Neural progenitor cell (in vitro differentiated cells): ENCODE measurements at regions not wholly inside any gene's neighbourhood (a gene's known extent, or its start where the extent isn't known, plus 50 kb on each side); places are given as distances from the start of the nearest gene placed in this dataset.

Source experiments
- DNase-seq: peaks from one replicate; pipeline ENCODE4 v3.0.0-alpha.2; 2016; ENCODE audit warnings: low spot score
- H2AFZ ChIP-seq: fragments of 200-600 bp; sonication (generic); replicated peaks from 2 replicates; pipeline ENCODE4 v1.6.1; 2016; ENCODE audit warnings: antibody characterized with exemption
- H3F3A ChIP-seq: fragments of 200-600 bp; sonication (generic); 2 replicates; pipeline ENCODE4 v1.6.1; 2016; ENCODE audit warnings: antibody characterized with exemption, low read depth
- H3K27ac ChIP-seq: fragments of 200-600 bp; sonication (generic); 2 replicates; pipeline ENCODE4 v1.5.1; 2016; ENCODE audit warnings: mild to moderate bottlenecking
- H3K27me3 ChIP-seq: fragments of 200-600 bp; sonication (generic); 2 replicates; pipeline ENCODE4 v1.6.1; 2016; ENCODE audit warnings: mild to moderate bottlenecking, moderate library complexity
- H3K36me3 ChIP-seq: fragments of 200-600 bp; sonication (generic); 2 replicates; pipeline ENCODE4 v1.5.1; 2016
- H3K4me1 ChIP-seq: fragments of 200-600 bp; sonication (generic); 2 replicates; pipeline ENCODE4 v1.6.1; 2016; ENCODE audit warnings: mixed run types
- H3K4me2 ChIP-seq: fragments of 200-600 bp; sonication (generic); 2 replicates; pipeline ENCODE4 v1.6.1; 2016
- H3K4me3 ChIP-seq: fragments of 200-600 bp; sonication (generic); 2 replicates; pipeline ENCODE4 v1.5.1; 2016
- H3K79me2 ChIP-seq: fragments of 200-600 bp; sonication (generic); 2 replicates; pipeline ENCODE4 v1.6.1; 2016; ENCODE audit warnings: low read depth
- H3K9ac ChIP-seq: fragments of 200-600 bp; sonication (generic); 2 replicates; pipeline ENCODE4 v1.6.1; 2016
- H3K9me3 ChIP-seq: fragments of 200-600 bp; sonication (generic); 2 replicates; pipeline ENCODE4 v1.5.1; 2016; ENCODE audit warnings: low read depth
- H4K20me1 ChIP-seq: fragments of 200-600 bp; sonication (generic); 2 replicates; pipeline ENCODE4 v1.6.1; 2016; ENCODE audit warnings: low read depth
- H3K27ac Mint-ChIP-seq: 3 replicates; pipeline ENCODE4 v1.8.0; 2021; ENCODE audit warnings: mixed read lengths
- H3K27me3 Mint-ChIP-seq: 2 replicates; pipeline ENCODE4 v1.8.0; 2022; ENCODE audit warnings: low read depth, mild to moderate bottlenecking, inconsistent platforms, moderate library complexity, mixed read lengths; ENCODE audit not compliant: insufficient read depth
- H3K36me3 Mint-ChIP-seq: 3 replicates; pipeline ENCODE4 v1.8.0; 2021; ENCODE audit warnings: mixed read lengths
- H3K4me1 Mint-ChIP-seq: 3 replicates; pipeline ENCODE4 v1.8.0; 2021; ENCODE audit warnings: mixed read lengths
- H3K4me3 Mint-ChIP-seq: 3 replicates; pipeline ENCODE4 v1.8.0; 2021; ENCODE audit warnings: mild to moderate bottlenecking, moderate library complexity, mixed read lengths
- H3K9me3 Mint-ChIP-seq: 3 replicates; pipeline ENCODE4 v1.8.0; 2020; ENCODE audit warnings: mixed read lengths
- EZH2 ChIP-seq: fragments of 200-600 bp; sonication (generic); IDR thresholded peaks from 2 replicates; pipeline ENCODE4 v1.6.1; 2017; ENCODE audit warnings: antibody characterized with exemption, mild to moderate bottlenecking, moderate library complexity
- EZH2phosphoT487 ChIP-seq: fragments of 200-600 bp; sonication (generic); IDR thresholded peaks from 2 replicates; pipeline ENCODE4 v1.6.1; 2017; ENCODE audit warnings: antibody characterized with exemption
- TF ChIP-seq, protein P1 (sequence below): fragments of 200-600 bp; sonication (generic); IDR thresholded peaks from 2 replicates; pipeline ENCODE4 v1.5.1; 2017; ENCODE audit warnings: antibody characterized with exemption, mild to moderate bottlenecking

DNA sequence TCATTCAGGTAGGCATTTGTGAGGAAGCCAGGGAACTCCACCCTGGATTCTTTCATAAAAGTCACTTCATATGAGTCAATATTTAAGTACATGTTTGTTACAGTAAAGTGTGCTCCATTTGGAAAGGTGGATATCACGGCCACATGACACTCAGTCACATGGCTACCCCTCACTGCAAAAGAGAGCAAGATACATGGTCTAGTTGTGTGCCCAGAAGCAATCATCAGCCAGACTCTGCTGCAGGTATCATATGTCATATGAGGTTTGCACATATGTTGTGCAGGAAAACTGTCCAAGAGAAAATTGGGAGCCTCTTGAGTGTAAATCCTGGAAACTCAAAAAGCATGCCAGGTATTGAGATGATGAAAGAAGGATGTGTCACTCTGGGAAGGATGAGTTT is 55.0 kb upstream of the NMNAT3 start:
- DNase-seq, result no peak
- no peak for TF ChIP-seq EZH2
- TF ChIP-seq EZH2phosphoT487, result no peak
- TF ChIP-seq, protein P1, sequence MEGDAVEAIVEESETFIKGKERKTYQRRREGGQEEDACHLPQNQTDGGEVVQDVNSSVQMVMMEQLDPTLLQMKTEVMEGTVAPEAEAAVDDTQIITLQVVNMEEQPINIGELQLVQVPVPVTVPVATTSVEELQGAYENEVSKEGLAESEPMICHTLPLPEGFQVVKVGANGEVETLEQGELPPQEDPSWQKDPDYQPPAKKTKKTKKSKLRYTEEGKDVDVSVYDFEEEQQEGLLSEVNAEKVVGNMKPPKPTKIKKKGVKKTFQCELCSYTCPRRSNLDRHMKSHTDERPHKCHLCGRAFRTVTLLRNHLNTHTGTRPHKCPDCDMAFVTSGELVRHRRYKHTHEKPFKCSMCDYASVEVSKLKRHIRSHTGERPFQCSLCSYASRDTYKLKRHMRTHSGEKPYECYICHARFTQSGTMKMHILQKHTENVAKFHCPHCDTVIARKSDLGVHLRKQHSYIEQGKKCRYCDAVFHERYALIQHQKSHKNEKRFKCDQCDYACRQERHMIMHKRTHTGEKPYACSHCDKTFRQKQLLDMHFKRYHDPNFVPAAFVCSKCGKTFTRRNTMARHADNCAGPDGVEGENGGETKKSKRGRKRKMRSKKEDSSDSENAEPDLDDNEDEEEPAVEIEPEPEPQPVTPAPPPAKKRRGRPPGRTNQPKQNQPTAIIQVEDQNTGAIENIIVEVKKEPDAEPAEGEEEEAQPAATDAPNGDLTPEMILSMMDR, result no peak
- H3K9me3 Mint-ChIP-seq, result no peaks in the 10 kb centered on the region

DNA sequence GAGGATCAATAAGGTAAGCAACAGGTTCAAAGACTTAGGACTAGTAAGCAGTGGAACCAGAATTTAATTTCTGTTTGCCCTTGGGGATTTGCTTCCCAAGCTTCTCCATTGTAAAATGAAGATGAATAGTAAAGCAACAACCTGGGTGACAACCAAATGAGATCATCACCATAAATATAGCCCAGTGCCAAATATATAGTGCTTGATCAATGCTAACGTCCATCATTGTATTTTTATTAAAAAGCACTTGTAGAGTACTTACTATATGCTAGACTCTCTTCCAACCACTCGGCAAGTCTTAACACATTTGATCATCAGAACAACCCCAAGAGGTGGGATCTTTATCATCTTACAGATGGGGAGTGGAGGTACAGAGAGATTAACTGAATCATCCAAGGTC is 51.5 kb upstream of the NMNAT3 start:
- TF ChIP-seq EZH2phosphoT487, result no peak
- TF ChIP-seq EZH2, result no peak
- TF ChIP-seq, protein P1, result no peak
- Histone ChIP-seq H3K79me2 (no peaks in the 10 kb centered on the region), H3K4me1 (no peaks in the 10 kb centered on the region)

More for the DNA sequence above, 55.0 kb upstream of the NMNAT3 start:
- no peak overlapping the region for H3K27ac ChIP-seq
- H3K79me2 ChIP-seq, result no peaks in the 10 kb centered on the region
- H3F3A ChIP-seq, result no peaks in the 10 kb centered on the region
- no peak overlapping the region for H3K27ac Mint-ChIP-seq
- no peak overlapping the region for H3K4me3 ChIP-seq
- no peaks in the 10 kb centered on the region for H3K36me3 ChIP-seq
- no peaks in the 10 kb centered on the region for H3K27me3 ChIP-seq
- H3K36me3 Mint-ChIP-seq, result no peaks in the 10 kb centered on the region
- no peaks in the 10 kb centered on the region for H3K9me3 ChIP-seq
- H3K4me1 Mint-ChIP-seq, result no peaks in the 10 kb centered on the region
- H3K9ac ChIP-seq, result no peak overlapping the region
- H3K27me3 Mint-ChIP-seq, result no peaks in the 10 kb centered on the region
- H3K4me3 Mint-ChIP-seq, result no peak overlapping the region
- no peaks in the 10 kb centered on the region for H4K20me1 ChIP-seq
- H3K4me2 ChIP-seq, result no peak overlapping the region
- no peaks in the 10 kb centered on the region for H3K4me1 ChIP-seq
- H2AFZ ChIP-seq, result no peak overlapping the region

DNA sequence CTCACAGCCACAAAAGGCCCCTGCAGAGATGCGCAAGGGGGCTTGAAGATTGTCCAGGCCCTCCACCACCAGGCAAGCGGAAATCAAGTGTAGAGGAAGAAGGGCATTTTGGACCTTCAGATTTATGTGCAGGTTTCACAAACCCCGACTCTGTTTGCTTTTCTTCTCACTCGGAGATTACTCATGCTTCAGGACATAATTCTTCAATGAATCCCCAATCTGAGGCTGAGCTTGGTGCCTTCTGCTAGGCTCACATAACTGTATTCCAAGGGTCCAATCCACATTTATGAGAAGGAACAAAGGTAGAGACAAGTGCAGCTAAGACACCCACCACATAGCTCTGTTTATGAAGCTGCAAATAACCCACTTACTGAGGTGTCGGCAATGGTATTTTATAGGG is 50.6 kb upstream of the NMNAT3 start:
- no peak for TF ChIP-seq EZH2phosphoT487
- no peak for TF ChIP-seq EZH2
- TF ChIP-seq, protein P1, result no peak
- no peak overlapping the region for H2AFZ ChIP-seq
- H3K4me1 Mint-ChIP-seq, result no peaks in the 10 kb centered on the region
- H3F3A ChIP-seq, result no peaks in the 10 kb centered on the region
- no peak for DNase-seq
- no peaks in the 10 kb centered on the region for H3K4me1 ChIP-seq
- H3K27ac Mint-ChIP-seq, result no peak overlapping the region
- H3K36me3 Mint-ChIP-seq, result no peaks in the 10 kb centered on the region
- H3K27me3 ChIP-seq, result no peaks in the 10 kb centered on the region
- H3K4me3 ChIP-seq, result no peak overlapping the region
- no peak overlapping the region for H3K4me3 Mint-ChIP-seq
- H4K20me1 ChIP-seq, result no peaks in the 10 kb centered on the region
- H3K36me3 ChIP-seq, result no peaks in the 10 kb centered on the region
- no peaks in the 10 kb centered on the region for H3K9me3 ChIP-seq
- no peak overlapping the region for H3K27ac ChIP-seq
- no peak overlapping the region for H3K9ac ChIP-seq
- no peaks in the 10 kb centered on the region for H3K79me2 ChIP-seq
- H3K9me3 Mint-ChIP-seq, result no peaks in the 10 kb centered on the region
- H3K27me3 Mint-ChIP-seq, result no peaks in the 10 kb centered on the region
- no peak overlapping the region for H3K4me2 ChIP-seq

More for the DNA sequence above, 51.5 kb upstream of the NMNAT3 start:
- H3K27ac Mint-ChIP-seq, result no peak overlapping the region
- DNase-seq, result no peak
- H3K4me1 Mint-ChIP-seq, result no peaks in the 10 kb centered on the region
- no peaks in the 10 kb centered on the region for H3K9me3 ChIP-seq
- H3K9me3 Mint-ChIP-seq, result no peaks in the 10 kb centered on the region
- H3F3A ChIP-seq, result no peaks in the 10 kb centered on the region
- no peak overlapping the region for H3K4me2 ChIP-seq
- H3K9ac ChIP-seq, result no peak overlapping the region
- no peak overlapping the region for H3K4me3 Mint-ChIP-seq
- no peaks in the 10 kb centered on the region for H3K36me3 Mint-ChIP-seq
- no peaks in the 10 kb centered on the region for H3K27me3 ChIP-seq
- no peak overlapping the region for H3K4me3 ChIP-seq
- no peak overlapping the region for H2AFZ ChIP-seq
- H3K27ac ChIP-seq, result no peak overlapping the region
- H3K36me3 ChIP-seq, result no peaks in the 10 kb centered on the region
- no peaks in the 10 kb centered on the region for H3K27me3 Mint-ChIP-seq
- H4K20me1 ChIP-seq, result no peaks in the 10 kb centered on the region
